Kidney epithelial cell (primary cell): ENCODE measurements at regions not wholly inside any gene's neighbourhood (a gene's known extent, or its start where the extent isn't known, plus 50 kb on each side); places are given as distances from the start of the nearest gene placed in this dataset.

Experiments used
- DNase-seq: peaks from one replicate; pipeline ENCODE4 v3.0.0-alpha.2; 2010; ENCODE audit warnings: low read depth
- H3K27me3 ChIP-seq: 2 replicates; pipeline ENCODE4 v1.6.0; 2011; ENCODE audit warnings: low read length; ENCODE audit not compliant: control insufficient read depth, insufficient read depth
- H3K36me3 ChIP-seq: 2 replicates; pipeline ENCODE4 v1.5.1; 2011; ENCODE audit warnings: low read length; ENCODE audit not compliant: control insufficient read depth, insufficient read depth
- H3K4me3 ChIP-seq: 2 replicates; pipeline ENCODE4 v1.5.1; 2011; ENCODE audit warnings: low read depth, mild to moderate bottlenecking, control low read depth, low read length
- TF ChIP-seq, protein P1 (sequence below): IDR thresholded peaks from 2 replicates; pipeline ENCODE4 v1.5.1; 2011; ENCODE audit warnings: mild to moderate bottlenecking, moderate library complexity, low read length, control low read depth, inconsistent platforms; ENCODE audit not compliant: insufficient read depth, poor library complexity, severe bottlenecking

DNA sequence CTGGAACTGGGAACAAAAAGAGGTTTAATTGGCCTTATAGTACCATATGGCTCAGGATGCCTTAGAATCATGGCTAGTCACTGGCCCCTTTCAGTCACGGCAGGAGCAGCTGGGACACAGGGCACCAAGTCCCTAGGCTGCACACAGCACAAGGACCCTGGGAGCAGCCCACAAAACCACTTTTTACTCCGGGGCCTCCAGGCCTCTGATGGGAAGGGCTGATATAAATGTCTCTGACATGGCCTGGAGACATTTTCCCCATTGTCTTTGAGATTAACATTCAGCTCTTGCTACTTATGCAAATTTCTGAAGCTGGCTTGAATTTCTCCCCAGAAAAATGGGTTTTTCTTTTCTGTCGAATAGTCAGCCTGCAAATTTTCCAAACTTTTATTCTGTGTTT lies 1026.4 kb upstream of the COX7C start:
- no peak overlapping the region for H3K4me3 ChIP-seq
- TF ChIP-seq, protein P1, sequence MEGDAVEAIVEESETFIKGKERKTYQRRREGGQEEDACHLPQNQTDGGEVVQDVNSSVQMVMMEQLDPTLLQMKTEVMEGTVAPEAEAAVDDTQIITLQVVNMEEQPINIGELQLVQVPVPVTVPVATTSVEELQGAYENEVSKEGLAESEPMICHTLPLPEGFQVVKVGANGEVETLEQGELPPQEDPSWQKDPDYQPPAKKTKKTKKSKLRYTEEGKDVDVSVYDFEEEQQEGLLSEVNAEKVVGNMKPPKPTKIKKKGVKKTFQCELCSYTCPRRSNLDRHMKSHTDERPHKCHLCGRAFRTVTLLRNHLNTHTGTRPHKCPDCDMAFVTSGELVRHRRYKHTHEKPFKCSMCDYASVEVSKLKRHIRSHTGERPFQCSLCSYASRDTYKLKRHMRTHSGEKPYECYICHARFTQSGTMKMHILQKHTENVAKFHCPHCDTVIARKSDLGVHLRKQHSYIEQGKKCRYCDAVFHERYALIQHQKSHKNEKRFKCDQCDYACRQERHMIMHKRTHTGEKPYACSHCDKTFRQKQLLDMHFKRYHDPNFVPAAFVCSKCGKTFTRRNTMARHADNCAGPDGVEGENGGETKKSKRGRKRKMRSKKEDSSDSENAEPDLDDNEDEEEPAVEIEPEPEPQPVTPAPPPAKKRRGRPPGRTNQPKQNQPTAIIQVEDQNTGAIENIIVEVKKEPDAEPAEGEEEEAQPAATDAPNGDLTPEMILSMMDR, result no peak
- H3K36me3 ChIP-seq, result no peaks in the 10 kb centered on the region
- DNase-seq, result no peak
- H3K27me3 ChIP-seq, result no peaks in the 10 kb centered on the region

DNA sequence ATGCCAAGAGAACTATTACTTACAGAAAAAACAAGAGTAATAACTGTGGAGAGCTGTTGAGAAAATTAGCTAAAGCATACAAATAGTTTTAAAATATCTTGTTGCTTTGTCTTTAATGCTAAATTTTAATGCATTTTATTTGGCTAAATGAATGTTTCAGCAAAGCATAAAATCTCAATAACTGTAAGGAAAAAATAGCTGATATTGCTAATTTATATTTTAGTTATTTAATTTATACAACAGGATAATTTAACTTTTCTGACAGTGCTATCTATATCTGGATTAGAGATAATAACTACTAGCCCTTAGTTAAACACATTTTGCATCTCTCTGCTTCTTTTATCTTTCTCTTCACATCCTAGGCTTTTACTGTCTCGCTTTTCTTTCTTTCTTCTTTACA lies 1014.9 kb upstream of the COX7C start:
- Histone ChIP-seq H3K4me3 (no peak overlapping the region), H3K36me3 (no peaks in the 10 kb centered on the region), H3K27me3 (no peaks in the 10 kb centered on the region)
- TF ChIP-seq, protein P1, result no peak
- no peak for DNase-seq

GRCh38 chr5:85604378-85604777 lies 1013.4 kb upstream of the COX7C start:
- H3K27me3 ChIP-seq, result no peaks in the 10 kb centered on the region
- no peak for DNase-seq
- TF ChIP-seq, protein P1, result no peak
- no peaks in the 10 kb centered on the region for H3K36me3 ChIP-seq
- H3K4me3 ChIP-seq, result no peak overlapping the region

DNA sequence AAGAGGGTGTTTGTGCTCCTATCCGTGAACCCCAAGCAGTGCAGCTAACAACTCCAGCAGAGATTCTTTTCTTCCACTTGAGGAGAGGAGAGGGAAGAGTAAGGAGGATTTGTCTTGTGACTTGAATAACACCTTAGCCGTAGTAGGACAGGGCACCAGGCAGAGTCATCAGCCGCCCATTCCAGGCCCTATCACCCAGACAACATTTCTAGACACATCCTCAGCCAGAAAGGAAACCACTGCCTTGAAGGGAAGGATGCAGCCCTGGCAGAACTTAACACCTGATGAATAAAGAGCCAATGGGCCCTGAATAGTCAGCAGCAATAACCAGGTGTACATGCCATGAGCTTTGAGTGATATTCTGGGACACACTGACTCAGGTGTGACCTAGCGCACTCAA lies 1013.0 kb upstream of the COX7C start:
- no peak overlapping the region for H3K4me3 ChIP-seq
- no peaks in the 10 kb centered on the region for H3K27me3 ChIP-seq
- DNase-seq, result no peak
- TF ChIP-seq, protein P1, result no peak
- H3K36me3 ChIP-seq, result no peaks in the 10 kb centered on the region

- Histone ChIP-seq H3K36me3 (no peaks in the 10 kb centered on the region), H3K4me3 (no peak overlapping the region), H3K27me3 (no peaks in the 10 kb centered on the region)
- no peak for DNase-seq
- TF ChIP-seq, protein P1, result no peak
Measured at GRCh38 chr5:85605381-85605780, 1012.4 kb upstream of the COX7C start.

- TF ChIP-seq, protein P1, result no peak
- Histone ChIP-seq H3K36me3 (no peaks in the 10 kb centered on the region), H3K4me3 (no peak overlapping the region), H3K27me3 (no peaks in the 10 kb centered on the region)
- DNase-seq, result no peak
Measured at GRCh38 chr5:85614489-85614888, 1003.3 kb upstream of the COX7C start.
